Motor neuron (in vitro differentiated cells): ENCODE measurements at regions not wholly inside any gene's neighbourhood (a gene's known extent, or its start where the extent isn't known, plus 50 kb on each side); places are given as distances from the start of the nearest gene placed in this dataset.

Source experiments
- ATAC-seq, 8 experiments: fragments of 200-7000 bp; cut with Tn5 transposase; replicated peaks in 6 of 8; 2 replicates each; pipeline ENCODE4 v1.8.0; 2021; ENCODE audit warnings: mild to moderate bottlenecking in 8 of 8, moderate library complexity in 8 of 8
- H3K27ac ChIP-seq, 2 donors: fragments of 250-450 bp; sonication (Bioruptor Pico); 2 replicates each; pipeline ENCODE4 v1.9.0; 2021; ENCODE audit warnings: antibody characterized with exemption in 2 of 2, mild to moderate bottlenecking in 2 of 2, moderate library complexity in 1 of 2
- H3K4me1 ChIP-seq, 2 donors: fragments of 250-450 bp; sonication (Bioruptor Pico); replicated peaks in 1 of 2; 2 replicates each; pipeline ENCODE4 v1.6.1; 2021; ENCODE audit warnings: antibody characterized with exemption in 2 of 2, mild to moderate bottlenecking in 2 of 2, moderate library complexity in 1 of 2
- H3K4me3 ChIP-seq, 5 donors: fragments of 250-450 bp; sonication (Bioruptor Pico); 2 replicates each; pipeline ENCODE4 v1.9.0; 2021; ENCODE audit warnings: antibody characterized with exemption in 5 of 5, mild to moderate bottlenecking in 5 of 5, moderate library complexity in 4 of 5
- WGBS, 10 experiments: fragments of 450-650 bp; shearing (Covaris generic); methylation state at CpG; one replicate each; pipeline ENCODE4 v1.0.0; 2022; 5-methylcytosine and 5-hydroxymethylcytosine counted together
- in situ Hi-C, 9 experiments: fragments of 400-800 bp; cut with MboI; loops; one replicate each; pipeline ENCODE4 v1.15.0; 2021; ENCODE audit warnings: low sequenced_read_pairs in 9 of 9, low pct_unique_long_range_greater_than_20kb in 2 of 9; ENCODE audit not compliant: unreplicated experiment in 9 of 9

- H3K27ac ChIP-seq = no peak overlapping the region
- 45 to 89% (median 68%) methylated on average over 1 to 3 of the region's 3 CpGs; no CpG with 5 or more reads in 1 of the 10 experiments for WGBS, 10 experiments
- H3K4me1 ChIP-seq = peaks cover 14 to 24% of the 10 kb centered on the region in 2 donors
- in situ Hi-C loops = no loop called here
- ATAC-seq = no peak
- no peak overlapping the region for H3K4me3 ChIP-seq
Measured at GRCh38 chr1:201589186-201589585, 50.3 kb downstream of the NAV1 start.

GRCh38 chr1:201590474-201590873 lies 51.5 kb downstream of the NAV1 start:
- H3K27ac ChIP-seq = no peak overlapping the region
- peaks cover 17 to 31% of the 10 kb centered on the region in 2 donors for H3K4me1 ChIP-seq
- no peak for ATAC-seq
- 0 to 79% (median 60%) methylated on average over 1 to 8 of the region's 10 CpGs; no CpG with 5 or more reads in 1 of the 10 experiments for WGBS, 10 experiments
- H3K4me3 ChIP-seq = no peak overlapping the region
- in situ Hi-C loops = no loop called here

- peak in 5 of 8 experiments; percentile 13 to 96 (median 82) for ATAC-seq
- Histone ChIP-seq H3K4me3 (no peak overlapping the region), H3K4me1 (peaks cover 17 to 31% of the 10 kb centered on the region in 2 donors), H3K27ac (no peak overlapping the region)
- WGBS, 10 experiments = 50 to 71% (median 57%) methylated on average over 1 of the region's 2 CpGs; no CpG with 5 or more reads in 7 of the 10 experiments
- in situ Hi-C loops = no loop called here
Measured at GRCh38 chr1:201591348-201591747, 52.4 kb downstream of the NAV1 start.

GRCh38 chr1:201591981-201592380 lies 53.1 kb downstream of the NAV1 start:
- WGBS, 10 experiments = 25 to 80% (median 61%) methylated on average over 1 to 3 of the region's 3 CpGs; no CpG with 5 or more reads in 1 of the 10 experiments
- Histone ChIP-seq H3K27ac (no peak overlapping the region), H3K4me3 (no peak overlapping the region), H3K4me1 (peaks cover 17 to 31% of the 10 kb centered on the region in 2 donors)
- in situ Hi-C loops = no loop called here
- no peak for ATAC-seq

GRCh38 chr1:201593200-201593921 lies 54.4 kb downstream of the NAV1 start:
- 0 to 64% (median 44%) methylated on average over 1 to 7 of the region's 7 CpGs; no CpG with 5 or more reads in 2 of the 10 experiments for WGBS, 10 experiments
- Histone ChIP-seq H3K4me3 (no peak overlapping the region), H3K4me1 (peaks cover 19 to 31% of the 10 kb centered on the region in 2 donors), H3K27ac (peak overlapping the region; percentile 19 to 57)
- ATAC-seq = peak; percentile 56 to 87 (median 73)
- in situ Hi-C loops = no loop called here

- Histone ChIP-seq H3K27ac (no peak overlapping the region), H3K4me1 (peaks cover 33 to 44% of the 10 kb centered on the region in 2 donors), H3K4me3 (no peak overlapping the region)
- in situ Hi-C loops = no loop called here
- 11 to 90% (median 34%) methylated on average over 2 to 8 of the region's 9 CpGs; no CpG with 5 or more reads in 3 of the 10 experiments for WGBS, 10 experiments
- ATAC-seq = peak in 4 of 8 experiments; percentile 14 to 33 (median 19)
Measured at GRCh38 chr1:201594575-201595245, 55.8 kb downstream of the NAV1 start.

GRCh38 chr1:201595381-201595780 lies 56.5 kb downstream of the NAV1 start:
- ATAC-seq = no peak
- Histone ChIP-seq H3K27ac (no peak overlapping the region), H3K4me1 (peaks cover 39 to 51% of the 10 kb centered on the region in 2 donors), H3K4me3 (no peak overlapping the region)
- WGBS, 10 experiments = 52 to 100% (median 65%) methylated on average over 1 to 3 of the region's 4 CpGs; no CpG with 5 or more reads in 4 of the 10 experiments
- in situ Hi-C loops = no loop called here

- WGBS, 10 experiments = 20 to 83% (median 63%) methylated on average over 1 to 4 of the region's 4 CpGs
Measured at GRCh38 chr1:201596101-201596868, 57.4 kb downstream of the NAV1 start.

GRCh38 chr1:201597551-201598230 lies 58.8 kb downstream of the NAV1 start:
- ATAC-seq = no peak
- WGBS, 10 experiments = 29 to 84% (median 75%) methylated on average over 1 to 11 of the region's 15 CpGs; no CpG with 5 or more reads in 2 of the 10 experiments

More at GRCh38 chr1:201596101-201596868, 57.4 kb downstream of the NAV1 start:
- no peak for ATAC-seq
- peaks cover 39 to 50% of the 10 kb centered on the region in 2 donors for H3K4me1 ChIP-seq
- H3K4me3 ChIP-seq = no peak overlapping the region
- H3K27ac ChIP-seq = no peak overlapping the region
- in situ Hi-C loops = no loop called here

GRCh38 chr1:201598396-201598795 lies 59.5 kb downstream of the NAV1 start:
- Histone ChIP-seq H3K27ac (peak overlapping the region in 1 of 2 donors; percentile 42), H3K4me3 (no peak overlapping the region), H3K4me1 (peaks cover 33 to 35% of the 10 kb centered on the region in 2 donors)
- in situ Hi-C loops = no loop called here
- WGBS, 10 experiments = 66 to 100% (median 80%) methylated on average over 1 to 10 of the region's 10 CpGs; no CpG with 5 or more reads in 1 of the 10 experiments
- ATAC-seq = no peak

More at GRCh38 chr1:201597551-201598230, 58.8 kb downstream of the NAV1 start:
- in situ Hi-C loops = no loop called here
- H3K27ac ChIP-seq = no peak overlapping the region
- H3K4me1 ChIP-seq = peaks cover 39 to 42% of the 10 kb centered on the region in 2 donors
- H3K4me3 ChIP-seq = no peak overlapping the region

- no peak overlapping the region for H3K4me3 ChIP-seq
- in situ Hi-C loops = no loop called here
- peak overlapping the region; percentile 17 to 42 for H3K27ac ChIP-seq
- peak in 2 of 8 experiments; percentile 34 to 36 for ATAC-seq
- WGBS, 10 experiments = 63 to 70% methylated on average over 1 of the region's 1 CpG; no CpG with 5 or more reads in 8 of the 10 experiments
- H3K4me1 ChIP-seq = peaks cover 27 to 29% of the 10 kb centered on the region in 2 donors
Measured at GRCh38 chr1:201598973-201599372, 60.0 kb downstream of the NAV1 start.

- Histone ChIP-seq H3K4me1 (peaks cover 23 to 24% of the 10 kb centered on the region in 2 donors), H3K4me3 (no peak overlapping the region), H3K27ac (peak overlapping the region; percentile 17 to 42)
- in situ Hi-C loops = no loop called here
- ATAC-seq = peak in 5 of 8 experiments; percentile 74 to 94 (median 88)
- WGBS, 10 experiments = 0 to 100% (median 60%) methylated on average over 1 to 8 of the region's 8 CpGs; no CpG with 5 or more reads in 1 of the 10 experiments
Measured at GRCh38 chr1:201599548-201599947, 60.6 kb downstream of the NAV1 start.
